ENCODE measurements at regions not wholly inside any gene's neighbourhood (a gene's known extent, or its start where the extent isn't known, plus 50 kb on each side); places are given as distances from the start of the nearest gene placed in this dataset.

- Histone ChIP-seq H3K79me2 (ENCODE audit: control insufficient read depth, insufficient read depth, low read length) (no peaks in the 10 kb centered on the region), H3K4me1 (ENCODE audit: control insufficient read depth, extremely low read depth, insufficient read depth, low read length) (no peaks in the 10 kb centered on the region), H3K9ac (ENCODE audit: insufficient read depth, low read length) (no peak overlapping the region), H3K4me2 (ENCODE audit: extremely low read depth, insufficient read depth, low read length) (no peak overlapping the region), H3K27ac (ENCODE audit: insufficient read depth, low read length) (no peak overlapping the region), H3K4me3 (replicated peaks in 1 of 4; ENCODE audit: control extremely low read depth in 1 of 4, insufficient read depth in 1 of 4, low read depth in 3 of 4, low read length in 4 of 4) (no peak overlapping the region), H2AFZ (ENCODE audit: low read length) (no peak overlapping the region), H3K36me3 (ENCODE audit: control insufficient read depth, insufficient read depth, low read length) (no peaks in the 10 kb centered on the region), H4K20me1 (ENCODE audit: control insufficient read depth, extremely low read depth, insufficient read depth, low read length) (no peaks in the 10 kb centered on the region), H3K9me3 (ENCODE audit: control insufficient read depth, insufficient read depth, low read depth, low read length) (no peaks in the 10 kb centered on the region), H3K27me3 (ENCODE audit: control insufficient read depth, insufficient read depth, low read length) (no peaks in the 10 kb centered on the region)
- TF ChIP-seq, protein P1, sequence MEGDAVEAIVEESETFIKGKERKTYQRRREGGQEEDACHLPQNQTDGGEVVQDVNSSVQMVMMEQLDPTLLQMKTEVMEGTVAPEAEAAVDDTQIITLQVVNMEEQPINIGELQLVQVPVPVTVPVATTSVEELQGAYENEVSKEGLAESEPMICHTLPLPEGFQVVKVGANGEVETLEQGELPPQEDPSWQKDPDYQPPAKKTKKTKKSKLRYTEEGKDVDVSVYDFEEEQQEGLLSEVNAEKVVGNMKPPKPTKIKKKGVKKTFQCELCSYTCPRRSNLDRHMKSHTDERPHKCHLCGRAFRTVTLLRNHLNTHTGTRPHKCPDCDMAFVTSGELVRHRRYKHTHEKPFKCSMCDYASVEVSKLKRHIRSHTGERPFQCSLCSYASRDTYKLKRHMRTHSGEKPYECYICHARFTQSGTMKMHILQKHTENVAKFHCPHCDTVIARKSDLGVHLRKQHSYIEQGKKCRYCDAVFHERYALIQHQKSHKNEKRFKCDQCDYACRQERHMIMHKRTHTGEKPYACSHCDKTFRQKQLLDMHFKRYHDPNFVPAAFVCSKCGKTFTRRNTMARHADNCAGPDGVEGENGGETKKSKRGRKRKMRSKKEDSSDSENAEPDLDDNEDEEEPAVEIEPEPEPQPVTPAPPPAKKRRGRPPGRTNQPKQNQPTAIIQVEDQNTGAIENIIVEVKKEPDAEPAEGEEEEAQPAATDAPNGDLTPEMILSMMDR (conservative IDR thresholded peaks at IDR 0.05 in 1 of 2, IDR thresholded peaks at IDR 0.05 in 1 of 2; ENCODE audit: low read depth in 1 of 2, low read length in 2 of 2) = no peak
- no peak for TF ChIP-seq EZH2 (IDR thresholded peaks at IDR 0.05; ENCODE audit: low read length, missing control alignments)
- DNase-seq (ENCODE audit: low read depth in 2 of 2) = no peak
Observed at GRCh38 chr2:126602334-126602733, 53.6 kb upstream of the GYPC start.

Measured in fibroblast of lung (primary cell).